HG03066 (cell line): ENCODE measurements at regions not wholly inside any gene's neighbourhood (a gene's known extent, or its start where the extent isn't known, plus 50 kb on each side); places are given as distances from the start of the nearest gene placed in this dataset.
"Not testable (repeated sequence)": the region's sequence is repeated elsewhere in the genome, so short reads cannot be mapped to it uniquely, and the experiment has no call there.

Experiments
- ATAC-seq: cut with Tn5 transposase; IDR thresholded peaks from one replicate; pipeline ENCODE4 v1.9.1; 2021; ENCODE audit warnings: low read depth; ENCODE audit not compliant: unreplicated experiment

DNA sequence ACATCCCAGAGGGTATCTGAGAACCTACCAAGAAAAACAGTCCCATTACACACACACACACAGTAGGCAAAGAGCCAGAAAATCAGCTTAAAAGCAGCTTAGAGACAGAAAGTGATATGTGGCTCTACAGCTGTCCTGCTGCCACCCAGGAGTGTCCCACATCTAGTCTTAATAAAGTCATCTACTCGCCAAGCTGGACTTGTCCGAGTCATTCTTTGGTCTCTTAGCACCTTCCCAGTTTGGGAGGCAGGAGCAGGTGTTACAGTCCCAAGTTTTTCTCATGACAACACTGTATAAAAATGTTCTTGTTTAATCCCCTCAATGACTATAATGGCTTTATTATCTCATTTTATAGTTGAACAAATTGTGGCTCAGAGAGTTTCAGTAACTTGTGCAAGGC, 252.5 kb upstream of the CASK start:
- no peak for ATAC-seq

- not testable (repeated sequence) for ATAC-seq
Measured at GRCh38 chrX:42157923-42158322, 234.6 kb upstream of the CASK start.

- ATAC-seq, result no peak
Measured at GRCh38 chrX:42151808-42152207, 228.5 kb upstream of the CASK start.

DNA sequence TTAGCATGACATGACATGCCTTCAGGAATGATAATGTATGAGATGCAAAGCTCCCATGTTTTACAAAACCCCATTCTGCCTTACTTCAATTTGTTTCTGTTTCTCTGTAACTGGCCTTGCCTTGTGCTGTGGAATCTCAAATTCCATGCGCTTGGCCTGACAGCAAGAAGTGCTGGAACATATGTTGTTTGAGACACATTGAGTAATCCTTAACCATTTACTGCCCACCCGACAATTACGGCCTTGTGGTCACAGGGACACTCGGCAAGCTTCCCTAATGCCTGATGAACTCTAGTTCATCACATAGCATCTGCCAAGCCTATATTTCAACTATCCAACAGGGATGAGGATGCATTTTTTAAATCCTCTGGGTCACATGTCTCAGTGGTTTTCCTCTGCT, 226.4 kb upstream of the CASK start:
- no peak for ATAC-seq

GRCh38 chrX:42149281-42149680, 225.9 kb upstream of the CASK start:
- no peak for ATAC-seq

GRCh38 chrX:42143866-42144592, 220.7 kb upstream of the CASK start:
- ATAC-seq, result no peak

DNA sequence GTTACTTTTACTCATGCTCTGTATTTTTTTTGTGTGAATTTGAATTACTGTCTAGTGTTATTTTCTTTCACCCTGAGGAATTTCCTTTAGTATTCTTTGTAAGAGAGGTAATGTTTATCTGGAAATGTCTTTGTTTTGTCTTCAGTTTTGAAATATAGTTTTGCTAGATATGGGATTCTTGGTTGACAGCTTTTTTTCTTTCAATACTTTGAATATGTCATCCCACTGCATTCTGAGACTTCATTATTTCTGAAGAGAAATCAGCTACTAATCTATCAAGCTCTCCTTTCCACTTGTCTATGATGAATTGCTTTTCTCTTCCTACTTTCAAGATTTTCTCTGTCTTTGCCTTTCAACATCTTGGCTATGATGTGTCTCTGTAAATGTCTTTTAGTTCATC, 217.0 kb upstream of the CASK start:
- ATAC-seq, result no peak

GRCh38 chrX:42135583-42136228, 212.4 kb upstream of the CASK start:
- ATAC-seq, result no peak

- ATAC-seq, result no peak
Measured at GRCh38 chrX:42131856-42132255, 208.5 kb upstream of the CASK start.

DNA sequence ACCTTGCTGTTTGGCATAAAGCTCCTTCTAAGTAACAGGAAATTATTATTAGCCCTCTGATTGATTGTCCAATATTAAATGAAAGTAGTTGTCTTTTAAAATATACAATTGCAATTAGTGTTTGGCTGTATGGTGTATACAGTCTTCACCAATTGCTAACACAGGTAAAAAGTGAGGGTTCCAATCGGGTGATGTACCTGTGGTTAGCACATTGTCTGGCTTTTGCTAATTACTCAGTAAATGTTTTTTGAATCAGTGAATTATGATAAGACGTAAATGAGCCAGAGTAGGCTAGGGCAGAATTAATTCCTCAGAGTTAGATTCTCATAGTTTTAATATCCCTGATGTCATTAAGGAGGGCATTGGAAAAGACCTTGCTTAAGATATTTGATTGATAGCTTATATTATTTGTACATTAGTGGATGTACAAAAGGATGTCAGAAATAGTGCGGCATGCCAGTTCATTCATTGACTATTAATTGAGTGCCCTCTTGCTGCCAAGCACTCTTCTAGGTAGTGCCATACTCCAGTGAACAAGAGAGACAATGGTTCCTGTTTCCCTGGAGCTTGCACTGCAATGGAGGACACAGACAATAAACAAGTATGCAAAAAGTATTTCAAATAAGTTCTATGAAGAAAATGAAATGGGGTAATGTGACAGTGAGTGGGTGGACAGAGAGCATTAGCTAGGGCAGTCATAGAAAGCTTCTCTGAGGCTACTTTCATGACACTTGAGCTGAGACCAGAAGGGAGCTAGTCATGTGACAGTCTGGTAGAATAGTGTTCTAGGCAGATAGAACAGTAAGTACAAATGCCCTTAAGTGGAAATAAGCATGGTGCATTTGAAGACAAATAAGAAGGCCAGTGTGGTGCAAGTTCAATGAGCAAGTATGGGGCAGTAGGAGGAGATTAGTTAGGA, 205.9 kb upstream of the CASK start:
- no peak for ATAC-seq

- ATAC-seq, result no peak
Measured at GRCh38 chrX:42128587-42128986, 205.2 kb upstream of the CASK start.

DNA sequence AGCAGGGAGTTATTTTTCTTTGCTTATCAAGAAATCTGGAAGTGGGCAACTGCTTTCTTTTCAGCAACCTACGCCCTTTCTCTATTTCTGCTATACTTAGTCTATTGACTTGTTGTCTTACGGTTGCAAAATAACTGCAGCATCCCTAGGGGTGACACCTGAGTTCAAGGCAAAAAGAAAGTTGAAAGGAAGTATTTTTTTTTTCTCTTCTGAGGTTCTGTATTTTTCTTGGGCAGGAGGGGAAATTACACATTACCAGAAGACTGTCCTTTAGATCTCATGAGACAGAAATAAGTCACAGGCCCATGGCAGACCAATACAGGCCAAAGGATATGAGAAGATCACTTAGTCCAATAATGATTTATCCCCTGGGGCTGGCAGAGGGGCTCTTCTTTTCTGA, 204.7 kb upstream of the CASK start:
- ATAC-seq, result no peak

DNA sequence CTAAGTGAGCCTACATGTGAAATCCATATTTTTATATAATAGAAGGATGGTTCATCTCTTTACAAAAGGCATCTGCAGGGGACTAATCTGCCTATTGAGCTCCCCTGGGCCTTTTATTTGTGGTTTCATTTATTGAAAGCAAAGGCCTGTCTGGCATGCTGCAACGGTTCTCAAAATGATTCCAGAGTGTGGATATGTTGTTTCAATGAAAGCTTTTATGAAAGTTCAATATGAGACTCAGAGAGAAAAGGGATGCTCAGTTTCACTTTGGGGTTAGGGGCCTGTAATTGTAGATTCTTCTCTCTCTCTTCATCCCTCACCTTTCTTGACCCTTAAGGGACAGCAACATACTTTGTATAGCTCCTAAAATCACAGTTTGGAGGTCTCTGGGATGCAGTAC, 204.2 kb upstream of the CASK start:
- no peak for ATAC-seq

DNA sequence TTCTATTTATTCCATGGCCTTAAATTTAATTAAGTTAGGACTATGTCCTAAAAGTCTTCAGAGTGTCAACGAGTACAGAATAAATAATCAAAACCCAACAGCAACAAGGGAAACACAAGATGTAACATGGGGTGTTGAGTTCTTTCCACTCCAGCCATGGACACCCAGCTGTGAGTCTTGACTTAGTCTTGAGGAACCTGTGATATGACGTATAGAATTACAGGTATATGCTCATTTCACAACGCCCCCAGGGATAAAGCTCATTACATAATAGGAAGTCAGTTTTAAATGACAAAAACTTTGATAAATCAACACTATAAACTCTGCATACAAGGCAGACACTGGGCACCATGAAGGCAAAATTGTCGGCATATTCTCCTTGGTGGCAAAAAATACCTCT, 200.0 kb upstream of the CASK start:
- no peak for ATAC-seq

DNA sequence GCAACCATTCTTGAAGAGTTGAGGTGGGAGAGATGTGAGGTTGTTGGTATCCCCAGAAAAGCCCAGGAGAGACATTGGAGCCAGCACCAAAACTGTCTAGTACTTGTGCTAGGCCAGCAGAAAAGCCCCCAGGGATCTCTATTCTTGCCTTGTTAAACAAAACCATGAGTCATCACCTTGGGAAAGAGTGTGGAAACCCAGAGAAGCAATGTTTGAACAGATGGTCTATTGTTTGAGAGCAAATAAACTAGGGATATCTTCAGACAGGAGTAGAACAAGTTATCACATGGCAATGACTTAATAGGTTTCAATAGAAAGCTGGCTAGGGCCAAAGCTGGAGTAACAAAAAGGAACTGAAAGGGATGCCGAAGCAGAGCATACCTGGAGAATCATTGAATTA, 195.7 kb upstream of the CASK start:
- ATAC-seq, result no peak

GRCh38 chrX:42117318-42117717, 194.0 kb upstream of the CASK start:
- ATAC-seq, result peak; percentile 76

DNA sequence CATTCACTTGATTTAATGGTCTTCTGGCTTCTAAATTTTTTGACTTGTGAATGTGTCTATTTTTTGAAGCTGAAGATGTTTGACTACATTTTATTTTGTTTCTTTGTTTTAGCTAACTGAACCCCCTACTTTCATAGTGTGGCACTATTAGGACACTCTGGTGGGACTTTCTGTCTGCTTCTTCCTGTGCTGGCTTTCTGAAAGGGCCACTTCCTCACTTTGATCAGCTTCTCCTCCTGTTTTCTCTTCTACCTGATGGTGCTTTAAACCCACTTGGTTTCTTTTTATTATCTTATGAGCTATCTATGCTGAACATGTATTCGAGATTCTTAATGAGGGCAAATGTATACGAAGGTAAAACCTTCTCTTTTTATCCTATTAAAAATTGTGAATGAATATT, 186.1 kb upstream of the CASK start:
- no peak for ATAC-seq

- no peak for ATAC-seq
Measured at GRCh38 chrX:42107495-42108488, 184.4 kb upstream of the CASK start.

GRCh38 chrX:42106556-42106955, 183.2 kb upstream of the CASK start:
- no peak for ATAC-seq

GRCh38 chrX:42102586-42103282, 179.4 kb upstream of the CASK start:
- ATAC-seq, result no peak
